GM21529 (cell line): ENCODE measurements at regions not wholly inside any gene's neighbourhood (a gene's known extent, or its start where the extent isn't known, plus 50 kb on each side); places are given as distances from the start of the nearest gene placed in this dataset.

Experiments used
- ATAC-seq: cut with Tn5 transposase; IDR thresholded peaks from one replicate; pipeline ENCODE4 v1.9.1; 2021; ENCODE audit not compliant: unreplicated experiment

DNA sequence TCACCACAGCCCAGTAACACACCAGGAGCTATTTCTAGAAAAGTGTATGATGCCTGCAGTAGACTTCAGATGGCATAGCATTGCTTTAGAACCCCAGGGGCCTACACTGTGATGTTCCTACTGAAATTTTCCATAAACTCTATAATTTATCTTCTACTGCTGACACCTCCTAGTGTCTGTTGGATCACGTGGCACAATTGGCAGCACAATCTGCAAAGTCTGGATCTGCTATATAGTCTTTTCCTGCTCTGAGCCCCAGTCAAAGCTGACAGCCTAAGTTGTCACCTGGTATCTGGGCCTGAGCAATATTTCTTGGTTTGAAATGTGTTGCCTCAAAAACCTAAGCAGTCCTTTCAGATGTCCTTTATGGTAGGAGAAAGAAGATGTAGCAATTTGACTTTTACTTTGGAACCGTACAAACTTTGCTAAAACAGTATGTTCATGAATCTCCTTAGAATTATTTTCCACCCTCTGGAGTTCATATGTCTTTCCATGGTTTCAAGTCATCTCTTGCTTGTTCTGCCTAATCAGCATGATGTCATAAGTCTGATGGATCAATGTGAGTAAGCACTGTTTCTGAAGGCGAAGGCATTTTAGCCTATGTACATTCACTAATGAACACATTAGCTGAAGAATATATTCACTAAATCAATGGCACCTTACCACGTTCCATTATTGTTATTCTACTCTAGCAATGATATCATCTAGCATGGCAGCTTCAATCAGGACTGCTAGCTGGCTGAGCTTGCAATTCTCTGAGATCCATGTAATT lies 536.5 kb upstream of the NBEA start:
- ATAC-seq: no peak

- no peak for ATAC-seq
Measured at GRCh38 chr13:34408640-34409039, 533.4 kb upstream of the NBEA start.

GRCh38 chr13:34409496-34410182 lies 532.4 kb upstream of the NBEA start:
- no peak for ATAC-seq

DNA sequence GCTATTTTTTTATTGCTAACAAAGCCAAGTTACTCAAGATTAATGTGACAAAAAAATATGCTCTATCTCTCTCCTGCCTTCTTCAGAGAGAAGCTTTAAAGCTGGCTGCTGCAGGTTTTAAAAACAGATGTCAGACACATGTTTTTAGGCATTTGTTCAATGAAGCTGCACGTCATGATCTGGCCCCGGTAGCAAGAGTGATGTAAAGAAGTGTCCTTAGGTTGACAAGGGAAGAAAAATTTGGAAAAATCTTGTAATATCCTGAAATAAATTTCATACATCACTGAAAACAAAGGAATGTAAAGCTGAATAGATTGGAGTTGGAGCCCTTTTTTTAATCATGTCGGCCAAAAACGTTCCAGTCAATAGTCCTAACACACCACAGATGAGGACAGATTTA lies 531.4 kb upstream of the NBEA start:
- no peak for ATAC-seq

- ATAC-seq: no peak
Measured at GRCh38 chr13:34411177-34411576, 530.9 kb upstream of the NBEA start.

- ATAC-seq: no peak
Measured at GRCh38 chr13:34411894-34412293, 530.2 kb upstream of the NBEA start.

DNA sequence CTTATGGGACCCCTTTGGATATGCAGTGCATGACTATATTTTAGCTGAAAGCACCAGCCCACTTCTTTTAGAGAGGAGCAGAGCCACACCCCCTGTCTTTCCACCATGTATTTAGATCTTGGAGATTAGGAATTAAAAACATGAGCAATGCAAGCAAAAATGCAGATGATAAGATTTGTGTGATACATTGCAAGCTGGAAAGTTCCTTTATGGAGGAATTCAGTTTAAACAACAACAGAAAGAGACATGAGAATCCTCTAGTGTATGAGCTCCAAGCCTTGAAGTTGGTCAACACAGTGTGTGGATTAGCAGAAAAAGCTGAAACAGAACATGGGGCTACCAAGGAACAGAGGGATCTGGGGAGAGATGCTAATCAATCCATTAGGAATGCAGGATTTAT lies 529.8 kb upstream of the NBEA start:
- no peak for ATAC-seq

DNA sequence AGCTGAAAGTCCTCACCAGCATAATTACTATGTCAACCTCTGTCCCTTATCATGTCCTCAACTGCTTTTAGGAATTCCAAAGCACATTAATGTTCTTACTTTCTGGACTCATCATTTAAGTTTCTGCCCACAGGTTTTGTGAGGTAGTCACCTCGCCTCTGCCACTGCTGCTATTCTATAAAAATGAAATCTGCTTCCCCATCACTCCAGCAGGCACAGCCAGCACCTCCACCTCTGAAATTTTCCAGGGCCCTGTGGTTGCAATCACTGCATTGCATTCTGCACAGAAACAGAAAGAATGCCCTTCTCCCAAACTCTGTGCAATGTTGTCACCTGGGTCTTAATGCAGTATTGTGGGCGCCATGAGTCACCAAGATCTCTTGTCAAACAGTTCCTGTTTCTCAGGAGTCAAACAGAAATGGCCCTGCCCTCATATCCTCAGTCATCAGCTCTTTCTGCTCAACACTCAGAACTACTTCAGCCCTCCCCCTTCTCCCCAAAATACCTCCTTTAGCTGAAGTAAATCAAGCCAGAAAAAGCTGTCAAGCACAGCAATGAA lies 529.2 kb upstream of the NBEA start:
- ATAC-seq: no peak

DNA sequence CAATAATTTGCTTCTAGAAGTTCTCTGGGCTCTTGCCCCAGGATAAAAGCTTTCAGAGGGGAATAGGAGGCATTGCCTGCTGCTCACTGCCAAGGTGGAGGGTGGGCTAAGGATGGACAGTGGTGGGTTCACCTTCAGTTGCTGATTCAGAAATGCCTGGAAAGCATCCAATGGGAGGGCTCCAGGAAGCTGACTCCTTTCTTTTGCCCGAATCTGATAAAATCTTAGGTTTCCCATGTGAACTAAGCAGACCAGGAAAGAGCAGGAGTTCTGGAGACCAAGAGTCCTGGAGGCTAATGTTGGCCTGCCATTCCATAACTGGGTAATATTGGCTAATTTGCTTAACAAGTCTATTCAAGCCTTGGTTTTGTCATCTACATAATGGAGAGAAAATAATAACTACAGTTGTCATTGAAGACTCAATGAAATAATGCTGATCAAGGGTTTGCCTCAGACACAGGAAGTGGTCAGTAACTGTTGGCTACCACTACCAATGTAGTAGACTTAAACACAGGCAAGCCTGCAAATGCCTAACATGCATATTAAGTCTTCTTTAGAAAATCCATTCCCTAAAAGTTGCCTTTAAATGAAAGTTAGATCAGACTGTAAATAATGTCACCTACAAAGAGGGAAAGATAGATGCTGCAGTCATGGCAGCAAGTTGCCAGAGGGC lies 528.4 kb upstream of the NBEA start:
- no peak for ATAC-seq

GRCh38 chr13:34414616-34415015 lies 527.5 kb upstream of the NBEA start:
- ATAC-seq: no peak

GRCh38 chr13:34416971-34417380 lies 525.1 kb upstream of the NBEA start:
- ATAC-seq: no peak

- ATAC-seq: no peak
Measured at GRCh38 chr13:34417896-34418295, 524.2 kb upstream of the NBEA start.

GRCh38 chr13:34419025-34419424 lies 523.0 kb upstream of the NBEA start:
- ATAC-seq: no peak

DNA sequence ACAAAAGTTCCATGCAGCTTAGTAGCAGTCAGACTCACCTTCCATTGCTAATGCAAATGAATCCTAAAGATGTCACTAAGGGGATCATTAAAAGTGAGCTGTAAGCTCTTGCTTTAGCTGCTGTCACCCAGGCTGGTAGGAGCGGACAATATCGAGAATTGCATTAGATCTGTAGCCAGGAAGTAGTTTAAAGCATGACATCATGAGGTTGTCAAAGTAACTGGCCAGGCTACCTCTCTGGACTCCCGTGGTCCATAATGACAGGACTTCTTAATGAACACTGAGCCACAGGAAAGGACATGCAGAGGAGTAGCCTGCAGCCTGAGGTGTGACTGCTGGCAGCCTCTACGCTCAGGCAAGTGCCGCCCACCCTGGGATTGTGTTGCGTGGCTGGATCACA lies 522.3 kb upstream of the NBEA start:
- no peak for ATAC-seq

DNA sequence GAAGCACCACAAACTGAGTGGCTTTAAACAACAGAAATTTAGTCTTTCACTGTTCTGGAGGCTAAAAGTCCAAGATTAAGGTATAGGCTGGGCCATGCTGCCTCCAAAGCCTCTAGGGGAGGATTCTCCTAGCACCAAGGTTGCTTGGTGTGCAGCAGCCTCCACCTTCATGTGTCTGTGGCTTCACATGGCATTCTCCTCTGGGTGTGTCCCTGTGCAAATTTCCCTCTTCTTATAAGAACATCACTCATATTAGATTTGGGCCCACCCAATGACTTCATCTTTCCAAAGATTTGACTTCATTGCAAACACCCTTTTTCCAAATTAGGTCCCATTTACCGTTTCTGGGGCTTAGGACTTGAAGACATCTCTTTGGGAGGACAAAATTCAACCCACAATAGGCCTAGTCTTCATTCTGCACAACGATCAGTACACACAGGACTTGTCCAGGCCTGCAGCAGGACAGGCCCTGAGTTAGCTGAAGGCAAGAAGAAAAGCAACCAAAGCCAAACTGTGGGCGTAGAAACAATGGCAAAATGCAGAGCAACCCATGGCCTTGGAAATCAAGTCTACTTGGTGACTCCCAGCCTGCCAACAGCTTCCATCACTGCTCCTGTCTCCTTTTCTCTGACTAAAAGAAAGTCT lies 521.2 kb upstream of the NBEA start:
- ATAC-seq: no peak

GRCh38 chr13:34421347-34421719 lies 520.7 kb upstream of the NBEA start:
- ATAC-seq: no peak

DNA sequence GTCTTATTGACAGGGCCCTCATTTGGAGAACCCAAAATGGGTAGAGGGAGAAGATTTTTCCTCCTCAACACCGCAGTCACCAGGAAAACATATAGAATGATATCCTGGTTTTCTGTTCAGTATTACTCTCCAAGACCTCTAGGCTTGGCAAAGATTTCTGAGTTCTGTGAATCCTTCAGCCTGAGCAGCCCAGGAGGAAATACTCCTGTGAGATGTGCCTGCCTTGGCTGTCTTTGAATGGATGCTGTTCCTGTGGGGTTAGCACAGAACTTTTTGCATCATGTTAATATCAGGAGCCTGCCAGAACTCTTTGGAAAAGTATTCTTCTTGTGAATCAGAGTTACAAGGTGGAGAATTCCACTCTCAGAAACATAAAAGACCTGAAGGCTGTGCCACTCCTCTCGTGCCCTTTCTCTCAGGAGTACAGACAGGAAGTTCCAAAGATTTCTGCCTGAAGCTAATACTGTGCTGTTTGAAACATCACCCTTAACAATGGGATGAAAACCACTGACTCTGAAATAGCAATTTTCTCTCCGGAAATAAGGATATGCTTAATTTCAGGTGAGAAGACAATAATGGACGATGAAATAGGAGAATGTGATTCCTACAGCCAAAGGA lies 520.1 kb upstream of the NBEA start:
- no peak for ATAC-seq

GRCh38 chr13:34422956-34423355 lies 519.1 kb upstream of the NBEA start:
- no peak for ATAC-seq

GRCh38 chr13:34425327-34425949 lies 516.6 kb upstream of the NBEA start:
- ATAC-seq: no peak

GRCh38 chr13:34428911-34429310 lies 513.2 kb upstream of the NBEA start:
- ATAC-seq: no peak
